NOMO-1 treated with dmso at 0.1 percent for 144 hours (cell line): ENCODE measurements at regions not wholly inside any gene's neighbourhood (a gene's known extent, or its start where the extent isn't known, plus 50 kb on each side); places are given as distances from the start of the nearest gene placed in this dataset.
"Not testable (repeated sequence)": the region's sequence is repeated elsewhere in the genome, so short reads cannot be mapped to it uniquely, and the experiment has no call there.

Source experiments
- DNase-seq: peaks from one replicate; lab custom pipeline; 2025; ENCODE audit not compliant: unreplicated experiment; lab: John Stamatoyannopoulos, UW

DNA sequence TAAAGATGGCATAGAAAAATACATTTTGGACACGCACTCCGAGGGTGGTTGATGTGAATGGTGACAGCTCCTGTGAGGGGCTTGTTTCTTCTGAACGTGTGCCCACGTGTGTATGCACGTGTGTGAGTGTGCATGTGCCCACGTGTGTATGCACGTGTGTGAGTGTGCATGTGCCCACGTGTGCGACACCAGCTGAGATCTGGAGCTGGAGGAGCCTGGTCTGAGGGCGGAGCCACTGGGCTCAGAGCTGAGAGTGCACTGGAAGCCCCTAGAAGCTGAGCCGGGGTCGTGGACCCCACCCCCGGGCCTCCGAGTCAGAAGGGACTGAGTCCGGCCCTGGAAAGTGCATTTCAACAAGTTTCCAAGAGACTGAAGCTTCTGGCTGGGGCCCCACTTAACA lies 282.5 kb upstream of the IRX4 start:
- DNase-seq, result no peak

DNA sequence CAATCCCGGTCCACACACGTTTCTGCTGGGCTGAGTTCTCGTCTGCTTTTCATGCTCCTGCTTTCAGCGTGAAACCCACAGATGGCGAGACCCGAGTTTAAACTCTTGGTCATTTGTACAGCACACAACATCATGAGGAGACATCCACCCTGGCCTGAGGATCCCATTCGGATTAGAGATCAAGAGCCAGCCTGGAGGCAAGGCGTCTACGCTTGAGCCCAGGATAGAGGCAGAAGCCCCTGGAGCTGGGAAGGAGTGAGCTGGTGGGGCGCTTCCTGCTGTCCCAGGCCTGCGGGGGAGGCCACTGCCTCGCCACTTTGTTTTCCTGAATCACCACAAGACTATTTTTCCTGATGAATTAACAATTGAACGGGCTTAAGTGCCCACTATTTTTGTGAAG lies 281.9 kb upstream of the IRX4 start:
- DNase-seq, result no peak

DNA sequence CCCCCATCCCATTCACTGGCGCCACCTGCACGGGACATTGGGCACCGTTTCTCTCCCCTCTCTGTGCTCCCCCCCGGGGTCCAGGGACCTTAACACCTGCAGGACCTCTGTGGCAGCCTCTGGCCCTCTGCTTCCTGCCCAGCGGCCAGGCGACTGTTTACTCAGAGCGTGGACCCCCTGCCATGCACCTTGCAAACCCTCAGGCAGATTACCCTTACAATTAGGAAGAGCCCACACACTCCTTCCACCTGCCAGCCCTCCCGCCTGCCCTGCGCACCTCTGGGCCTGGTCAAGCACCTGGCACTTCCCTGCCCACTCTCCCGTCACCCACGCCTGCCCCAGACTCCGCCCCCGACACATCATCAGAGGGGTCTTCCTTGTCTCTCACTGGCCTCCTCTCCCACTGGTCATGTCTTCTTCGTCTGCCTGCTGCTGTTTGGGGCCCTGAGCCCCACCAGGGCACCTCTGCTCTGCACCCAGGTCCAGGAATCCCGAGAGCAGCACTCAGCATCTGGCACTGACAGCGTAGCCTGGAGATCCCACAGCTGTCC lies 281.3 kb upstream of the IRX4 start:
- DNase-seq, result no peak

DNA sequence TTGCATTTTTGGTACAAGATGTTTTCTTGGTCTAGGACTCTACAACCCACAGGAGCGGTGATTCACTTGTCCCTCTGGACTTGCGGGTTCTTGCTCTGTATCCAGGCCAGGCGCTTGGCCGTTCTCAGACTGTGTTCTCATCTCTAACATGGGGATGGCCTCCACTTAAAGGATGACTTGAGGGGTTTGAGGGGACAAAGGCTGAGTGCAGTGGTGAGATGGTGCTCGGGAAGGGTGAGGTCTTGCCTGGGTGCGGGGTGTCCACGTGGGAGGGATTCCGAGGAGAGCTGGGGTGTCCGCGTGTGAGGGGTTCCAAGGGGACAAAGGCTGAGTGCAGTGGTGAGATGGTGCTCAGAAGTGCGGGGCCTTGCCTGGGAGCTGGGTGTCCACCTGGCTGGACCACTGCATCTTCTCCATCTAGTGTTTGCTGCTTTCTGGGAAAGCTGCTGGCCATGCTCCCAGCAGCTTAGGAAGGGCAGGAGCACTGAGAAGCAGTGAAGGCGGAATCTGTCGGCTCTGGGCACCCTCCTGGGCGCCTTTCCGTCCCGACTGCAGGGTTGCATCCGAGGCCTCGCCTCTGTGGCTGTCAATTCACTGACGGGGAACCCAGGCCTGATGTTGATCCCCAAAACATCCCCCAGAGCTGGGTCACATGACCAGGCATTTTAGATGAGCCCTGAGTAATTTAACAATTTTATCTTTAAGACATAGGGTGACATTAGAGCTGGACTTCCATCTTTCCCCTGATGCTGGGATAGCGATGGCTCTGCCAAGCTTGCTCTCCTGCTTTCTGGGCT lies 280.5 kb upstream of the IRX4 start:
- DNase-seq, result no peak

DNA sequence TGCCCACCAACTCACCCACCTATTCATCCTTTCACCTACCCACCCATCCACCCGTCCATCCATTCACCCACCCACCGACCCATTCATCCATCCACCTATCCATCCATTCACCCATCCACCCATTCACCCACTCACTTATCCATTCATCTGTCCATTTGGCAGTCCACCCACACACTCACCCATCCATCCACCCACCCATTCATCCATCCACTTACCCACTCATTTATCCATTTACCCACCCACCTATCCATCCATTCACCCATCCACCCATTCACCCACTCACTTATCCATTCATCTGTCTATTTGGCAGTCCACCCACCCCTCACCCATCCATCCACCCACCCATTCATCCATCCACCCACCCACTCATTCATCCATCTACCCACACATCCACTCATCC lies 278.1 kb upstream of the IRX4 start:
- no peak for DNase-seq

DNA sequence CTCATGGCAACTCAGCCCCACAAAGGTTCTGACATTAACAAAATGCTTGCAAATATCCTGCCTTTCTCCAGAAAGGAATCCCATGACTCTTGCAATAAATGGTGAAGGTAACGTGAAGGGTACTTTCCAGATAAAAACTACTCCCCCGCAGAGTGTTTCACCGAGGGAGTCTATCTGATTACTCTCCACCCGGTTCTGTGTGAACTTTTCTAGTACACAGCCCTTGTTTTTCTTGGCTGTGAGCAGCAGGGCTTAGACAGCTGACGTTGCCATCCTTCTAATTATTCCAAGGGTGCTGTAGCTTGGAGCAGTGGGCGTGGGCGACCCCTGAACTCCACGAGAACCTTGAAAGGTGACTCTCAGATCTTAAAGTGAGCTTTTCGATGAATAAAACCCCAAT lies 276.0 kb upstream of the IRX4 start:
- no peak for DNase-seq

DNA sequence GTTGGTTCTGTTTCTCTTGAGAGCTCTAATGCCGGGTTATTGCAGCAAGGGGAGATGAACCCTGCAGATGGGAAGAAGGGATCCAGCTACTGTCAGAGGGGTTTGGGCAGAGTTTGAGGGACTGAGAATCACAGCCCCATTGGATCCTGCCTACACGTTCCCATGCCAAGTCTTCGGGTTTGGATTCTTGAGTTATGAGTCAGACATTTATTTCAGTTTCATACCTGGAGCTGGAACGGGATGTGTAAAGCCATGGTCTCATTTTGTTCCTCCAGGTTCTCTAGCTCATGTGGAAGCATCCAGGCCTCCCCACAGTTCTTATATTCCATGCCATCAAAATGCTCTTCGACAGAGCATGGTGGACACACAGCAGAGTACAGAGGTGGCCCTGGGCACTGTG lies 275.4 kb upstream of the IRX4 start:
- DNase-seq, result no peak

DNA sequence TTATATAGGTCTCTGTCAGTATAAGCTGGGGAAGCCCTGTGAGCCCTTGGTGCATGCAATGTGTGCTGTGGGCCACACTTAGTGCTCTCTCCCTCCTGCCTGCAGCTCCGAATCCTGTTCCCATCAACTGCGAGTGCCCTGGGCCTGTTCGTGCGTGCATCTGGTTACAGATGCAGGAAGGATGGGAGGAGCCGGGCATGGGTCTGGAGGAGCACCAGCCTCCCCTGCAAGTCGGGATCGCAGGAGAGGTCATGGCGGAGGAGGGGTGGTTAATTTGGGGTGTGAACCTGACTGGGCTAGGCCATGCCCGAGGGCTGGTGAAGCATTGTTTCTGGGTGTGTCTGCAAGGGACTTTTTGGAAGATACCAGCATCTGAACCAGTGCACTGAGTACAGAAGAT lies 274.6 kb upstream of the IRX4 start:
- no peak for DNase-seq

DNA sequence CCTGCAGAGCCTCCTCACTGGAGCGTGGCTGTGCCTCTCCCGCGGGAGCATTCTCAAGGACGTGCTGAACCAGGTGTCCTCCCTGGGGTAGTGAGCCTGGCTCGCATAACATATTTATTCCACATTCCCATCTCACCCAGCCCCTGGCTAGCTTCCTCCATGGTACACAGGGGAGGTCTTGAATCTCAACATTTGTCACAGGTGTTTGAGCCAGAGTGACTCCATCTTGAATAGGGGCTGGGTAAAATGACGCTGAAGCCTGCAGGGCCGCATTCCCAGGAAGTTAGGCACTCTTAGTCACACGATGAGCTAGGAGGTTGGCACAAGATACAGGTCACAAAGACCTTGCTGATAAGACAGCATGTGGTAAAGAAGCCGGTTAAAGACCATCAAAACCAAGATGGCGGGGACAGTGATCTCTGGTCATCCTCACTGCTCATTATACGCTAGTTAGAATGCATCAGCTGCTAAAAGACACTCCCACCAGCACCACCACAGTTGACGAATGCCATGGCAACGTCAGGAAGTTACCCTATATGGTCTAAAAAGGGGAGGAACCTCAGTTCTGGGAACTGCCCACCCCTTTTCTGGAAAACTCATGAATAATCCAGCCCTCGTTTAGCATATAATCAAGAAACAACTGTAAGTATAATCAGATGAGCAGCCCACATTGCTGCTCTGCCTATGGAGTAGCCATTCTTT lies 273.8 kb upstream of the IRX4 start:
- no peak for DNase-seq

DNA sequence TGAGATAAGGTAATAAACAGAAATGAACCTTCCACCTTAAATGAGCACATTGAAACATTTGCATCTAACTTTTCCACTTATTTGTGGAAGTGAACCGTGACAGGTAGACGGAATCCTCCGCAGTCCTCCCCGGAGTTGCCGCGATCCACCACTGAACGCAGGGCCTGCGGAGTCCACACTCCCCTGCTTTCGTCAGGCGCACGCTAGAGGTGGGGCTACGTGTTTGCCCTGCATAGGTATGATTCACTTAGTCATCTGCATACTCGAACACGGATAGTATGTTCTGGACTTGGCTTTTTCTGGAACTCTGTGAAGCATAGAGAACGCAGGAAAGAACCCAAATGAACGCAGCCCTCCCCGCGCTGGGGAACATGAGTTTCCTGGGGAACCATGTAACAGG lies 272.8 kb upstream of the IRX4 start:
- no peak for DNase-seq

DNA sequence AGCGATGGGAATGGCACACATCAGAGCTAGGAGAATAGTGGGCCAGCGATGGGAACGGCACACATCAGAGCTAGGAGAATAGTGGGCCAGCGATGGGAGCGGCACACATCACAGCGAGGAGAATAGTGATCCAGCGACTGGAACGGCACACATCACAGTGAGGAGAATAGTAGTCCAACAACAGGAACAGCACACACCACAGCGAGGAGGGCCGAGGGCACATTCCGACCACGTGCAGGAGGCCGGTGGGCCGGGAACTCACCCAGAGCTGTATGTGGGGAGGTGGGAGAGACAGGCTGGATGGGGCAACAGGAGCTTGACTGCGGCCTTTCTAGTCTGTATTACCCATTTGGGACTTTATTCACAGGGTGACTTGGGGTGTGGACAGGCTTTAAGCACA lies 271.1 kb upstream of the IRX4 start:
- no peak for DNase-seq

DNA sequence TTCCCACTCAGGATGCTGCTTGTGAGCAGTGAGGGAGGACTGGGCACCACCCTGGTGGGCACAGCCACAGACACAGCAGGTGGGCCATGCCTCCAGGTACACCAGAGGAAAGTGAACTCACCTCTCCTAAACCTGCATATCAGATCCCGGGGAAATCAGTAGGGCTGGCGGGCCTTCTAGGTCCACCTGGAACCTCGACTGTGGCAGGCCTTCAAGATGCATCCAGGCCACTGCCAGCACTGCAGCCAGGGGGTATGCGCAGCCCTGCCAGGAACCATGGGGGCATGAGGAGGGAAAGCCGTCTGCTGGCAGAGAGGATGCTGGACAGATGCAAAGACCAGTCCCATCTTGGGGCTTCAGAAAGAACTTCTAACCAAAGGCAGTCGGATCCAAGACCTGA lies 270.6 kb upstream of the IRX4 start:
- DNase-seq, result no peak

DNA sequence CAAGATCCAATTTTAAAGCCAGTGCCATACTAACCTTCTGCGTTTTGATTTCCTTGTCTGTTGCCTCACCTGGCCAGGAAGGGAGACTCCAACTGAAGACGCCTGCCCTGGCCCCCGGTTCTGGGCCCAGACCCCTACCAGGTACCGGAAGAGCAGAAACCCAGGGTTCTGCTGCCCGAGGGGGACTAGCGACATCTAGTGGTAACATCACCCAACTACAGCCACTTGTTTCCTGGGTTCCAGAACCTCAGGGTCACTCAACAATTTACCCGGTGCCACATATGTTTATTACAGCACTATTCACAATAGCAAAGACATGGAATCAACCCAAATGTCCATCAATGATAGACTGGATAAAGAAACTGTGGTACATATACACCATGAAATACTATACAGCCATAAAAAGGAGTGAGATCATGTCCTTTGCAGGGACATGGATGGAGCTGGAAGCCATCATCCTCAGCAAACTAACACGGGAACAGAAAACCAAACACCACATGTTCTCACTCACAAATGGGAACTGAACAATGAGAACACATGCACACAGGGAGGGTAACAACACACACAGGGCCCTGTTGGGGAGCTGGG lies 268.7 kb upstream of the IRX4 start:
- DNase-seq, result not testable (repeated sequence)

DNA sequence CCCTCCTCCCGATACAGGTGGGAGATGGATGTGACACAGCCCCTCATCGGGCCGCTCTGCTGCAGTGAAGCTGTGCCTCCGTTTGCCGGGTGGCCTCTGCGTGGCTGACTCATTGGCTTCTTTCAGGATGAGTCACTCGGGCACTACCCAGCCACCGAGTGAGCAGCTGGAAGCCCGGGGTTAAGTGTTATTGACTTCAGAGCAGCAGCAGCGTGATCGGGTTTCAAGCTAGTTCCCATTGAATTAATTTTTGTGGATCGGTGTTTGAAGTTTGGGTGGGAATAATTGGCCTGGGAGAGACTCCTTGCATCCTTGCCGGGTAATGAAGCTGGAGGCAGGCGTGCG lies 266.4 kb upstream of the IRX4 start:
- DNase-seq, result no peak

DNA sequence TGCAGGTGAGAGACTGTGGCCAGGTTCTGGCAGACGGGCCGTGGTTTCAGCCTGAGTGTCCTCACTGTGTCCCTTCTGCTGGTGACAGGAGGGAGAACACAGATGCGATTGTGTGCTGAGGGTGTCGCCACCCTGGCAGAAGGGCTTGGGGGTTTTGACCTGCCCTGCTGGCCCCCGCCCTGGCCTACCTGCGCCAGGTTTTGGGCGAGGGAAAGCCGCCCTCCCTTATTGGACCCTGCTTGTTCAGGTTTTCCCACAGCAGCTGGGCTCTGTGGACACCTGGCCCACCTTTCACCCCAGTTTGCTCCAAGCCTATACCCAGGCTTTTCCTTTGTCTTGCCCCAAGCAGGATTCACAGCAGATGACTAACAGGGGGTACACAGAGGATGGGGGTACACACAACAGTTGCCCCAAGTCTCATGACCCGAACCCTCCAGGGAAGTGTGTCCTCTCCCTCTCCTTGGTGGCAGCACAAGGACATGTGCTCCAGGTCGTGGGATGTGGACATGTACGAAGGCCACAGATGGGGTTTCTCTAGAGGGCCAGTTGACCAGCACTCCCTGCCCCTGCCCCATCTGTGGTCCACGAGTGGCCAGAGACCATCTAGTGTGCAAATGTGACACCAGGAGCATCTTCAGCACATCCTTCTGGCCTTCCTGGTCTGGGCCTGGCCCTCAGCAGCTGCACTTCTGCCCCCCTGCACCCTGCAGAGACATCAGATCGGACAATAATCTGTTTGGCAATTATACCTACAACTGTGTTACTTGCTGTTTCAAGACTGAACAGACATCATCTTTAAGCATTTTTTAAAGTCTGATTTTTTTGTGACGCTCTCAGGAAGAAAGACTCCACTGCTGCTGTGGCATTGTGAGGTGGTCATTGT lies 265.8 kb upstream of the IRX4 start:
- DNase-seq, result no peak

DNA sequence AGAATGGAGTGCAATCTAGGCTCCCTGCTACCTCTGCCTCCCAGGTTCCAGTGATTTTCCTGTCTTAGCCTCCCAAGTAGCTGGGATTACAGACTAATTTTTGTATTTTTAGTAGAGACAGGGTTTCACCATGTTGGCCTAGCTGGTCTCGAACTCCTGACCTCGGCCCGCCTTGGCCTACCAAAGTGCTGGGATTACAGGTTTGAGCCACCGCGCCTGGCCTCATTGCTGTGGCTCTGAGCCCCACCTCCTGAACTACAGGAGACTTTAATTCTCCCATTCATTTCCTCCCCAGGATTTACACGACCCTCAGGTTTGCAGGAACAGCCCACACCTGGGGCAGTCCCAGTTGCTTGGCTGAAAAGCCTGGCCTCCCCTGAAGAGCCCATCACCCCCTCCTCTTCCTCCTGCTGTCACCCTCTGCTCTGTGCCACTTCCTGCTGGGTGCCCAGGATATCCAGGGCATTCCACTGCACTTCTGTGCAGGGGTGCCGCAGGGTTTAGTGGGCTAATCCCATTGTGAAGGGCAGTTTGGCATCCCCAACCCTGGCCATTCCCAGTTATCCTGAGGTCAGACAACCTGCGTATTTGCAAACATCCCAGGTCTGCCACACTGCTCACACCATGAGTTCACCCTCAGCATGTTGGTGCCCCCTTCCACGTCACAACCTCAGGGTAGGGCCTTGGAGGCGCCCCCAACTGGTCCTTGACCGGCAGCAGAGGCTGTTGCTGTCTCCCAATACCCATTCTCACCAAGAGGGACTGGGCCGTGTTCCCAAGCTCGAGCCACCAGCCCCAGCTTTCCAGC lies 265.0 kb upstream of the IRX4 start:
- DNase-seq, result no peak

DNA sequence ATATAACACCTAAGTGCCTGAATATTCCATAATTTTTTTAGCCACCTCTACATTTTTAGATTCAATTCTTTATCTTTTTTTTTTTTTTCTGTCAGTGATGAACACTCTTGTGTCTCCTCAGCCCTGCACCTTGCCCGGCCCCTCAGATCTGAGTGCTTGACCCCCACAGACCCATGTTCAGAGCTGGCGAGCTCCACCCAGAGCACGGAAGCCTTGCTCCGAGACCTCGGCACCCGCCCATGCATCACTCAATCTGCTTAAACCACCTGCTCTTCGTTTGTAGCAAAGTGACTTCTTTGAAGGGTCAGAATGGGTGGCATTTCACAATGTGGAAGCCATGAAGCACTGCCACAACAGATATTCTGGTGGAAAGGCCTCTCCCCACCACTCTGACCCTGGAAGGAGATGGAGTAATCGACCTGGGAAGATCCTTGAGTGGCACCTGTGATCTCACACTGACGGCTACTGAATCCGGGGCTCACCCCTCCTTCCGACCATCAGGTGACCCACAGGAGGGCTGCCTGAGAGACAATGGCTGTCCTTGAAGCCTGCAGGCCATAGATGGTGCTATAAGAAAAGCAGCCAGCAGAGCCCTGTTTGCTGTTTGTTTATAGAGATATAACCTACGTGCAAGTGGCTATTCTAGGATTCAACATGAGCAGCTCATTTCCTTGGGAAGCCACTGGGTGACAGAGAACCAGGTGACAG lies 261.1 kb upstream of the IRX4 start:
- no peak for DNase-seq

DNA sequence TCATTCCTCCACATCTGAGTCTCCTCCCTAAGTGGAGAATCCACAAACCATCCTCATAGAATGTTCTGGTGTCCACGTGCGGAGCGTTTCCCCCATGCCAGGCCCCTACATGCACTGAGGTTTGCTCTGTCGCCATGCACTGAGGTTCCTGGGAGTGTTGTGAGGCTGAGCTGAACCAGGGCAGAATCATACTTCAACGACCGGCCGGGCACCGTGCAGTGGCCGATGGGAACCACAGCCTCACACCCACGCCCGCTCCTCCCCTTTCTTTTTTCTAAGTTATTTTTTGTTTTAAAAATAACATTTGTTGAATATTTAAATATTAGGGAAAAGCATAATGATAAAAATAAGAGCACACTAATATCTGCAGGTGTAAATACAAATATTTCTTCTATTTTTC lies 260.4 kb upstream of the IRX4 start:
- no peak for DNase-seq

DNA sequence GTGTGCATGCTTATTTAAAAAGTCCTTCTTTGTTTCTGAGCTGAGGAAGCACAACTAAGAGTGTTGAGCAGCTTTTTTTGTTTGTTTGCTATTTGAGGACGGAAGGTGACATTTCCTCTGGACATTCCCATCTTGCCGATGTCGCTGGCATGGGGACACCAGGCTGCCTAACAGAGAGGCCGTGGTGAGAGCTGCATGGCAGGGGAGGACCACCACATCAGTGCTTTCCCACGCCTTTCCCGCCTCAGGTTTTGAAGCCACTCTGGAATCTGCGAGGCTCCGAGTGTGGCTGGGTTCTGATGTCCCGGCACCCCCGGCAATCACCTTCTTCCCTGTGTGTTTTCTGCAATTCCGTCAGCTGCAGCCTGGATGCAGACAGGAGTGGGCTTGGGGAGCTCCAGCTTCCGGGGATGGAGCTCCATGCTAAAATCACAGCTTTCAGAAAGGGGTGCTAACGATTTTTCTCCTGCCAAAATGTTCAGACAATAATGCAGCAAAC lies 259.8 kb upstream of the IRX4 start:
- no peak for DNase-seq
